ENCODE measurements at regions not wholly inside any gene's neighbourhood (a gene's known extent, or its start where the extent isn't known, plus 50 kb on each side); places are given as distances from the start of the nearest gene placed in this dataset.

DNA sequence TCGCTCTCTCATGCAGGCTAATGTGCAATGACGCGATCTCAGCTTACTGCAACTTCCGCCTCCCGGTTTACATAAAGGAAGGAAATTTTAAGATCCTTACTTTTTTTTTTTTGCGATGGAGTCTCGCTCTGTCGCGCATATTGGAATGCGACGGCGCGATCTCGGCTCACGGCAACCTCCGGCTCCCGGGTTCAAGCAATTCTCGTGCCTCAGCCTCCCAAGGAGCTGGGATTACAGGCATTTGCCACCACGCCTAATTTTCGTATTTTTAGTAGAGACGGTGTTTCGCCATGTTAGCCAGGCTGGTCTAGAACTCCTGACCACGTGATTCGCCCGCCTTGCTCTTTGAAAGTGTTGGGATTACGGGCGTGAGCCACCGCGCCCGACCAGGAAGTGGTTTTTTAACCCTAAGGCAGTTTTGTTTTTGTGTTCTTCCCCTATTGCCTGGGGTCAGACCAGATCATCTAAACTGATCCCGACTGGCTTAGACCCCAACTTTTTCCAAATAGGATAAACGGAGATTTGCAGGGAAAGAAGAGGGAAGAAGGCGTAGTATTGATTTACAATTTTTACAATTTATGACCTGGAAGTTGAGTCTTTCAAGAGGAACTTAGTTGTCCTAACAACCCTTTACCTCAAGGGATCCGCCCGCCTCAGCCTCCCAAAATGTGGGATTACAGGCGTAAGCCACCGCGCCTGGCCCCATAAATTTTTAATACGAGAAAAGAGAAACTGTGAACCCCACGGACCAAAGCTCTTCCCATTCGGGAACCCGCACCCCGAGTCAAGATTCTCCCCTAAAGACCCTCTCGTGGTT is 142.0 kb downstream of the ZNF737 start:
- TF ChIP-seq, protein P1, sequence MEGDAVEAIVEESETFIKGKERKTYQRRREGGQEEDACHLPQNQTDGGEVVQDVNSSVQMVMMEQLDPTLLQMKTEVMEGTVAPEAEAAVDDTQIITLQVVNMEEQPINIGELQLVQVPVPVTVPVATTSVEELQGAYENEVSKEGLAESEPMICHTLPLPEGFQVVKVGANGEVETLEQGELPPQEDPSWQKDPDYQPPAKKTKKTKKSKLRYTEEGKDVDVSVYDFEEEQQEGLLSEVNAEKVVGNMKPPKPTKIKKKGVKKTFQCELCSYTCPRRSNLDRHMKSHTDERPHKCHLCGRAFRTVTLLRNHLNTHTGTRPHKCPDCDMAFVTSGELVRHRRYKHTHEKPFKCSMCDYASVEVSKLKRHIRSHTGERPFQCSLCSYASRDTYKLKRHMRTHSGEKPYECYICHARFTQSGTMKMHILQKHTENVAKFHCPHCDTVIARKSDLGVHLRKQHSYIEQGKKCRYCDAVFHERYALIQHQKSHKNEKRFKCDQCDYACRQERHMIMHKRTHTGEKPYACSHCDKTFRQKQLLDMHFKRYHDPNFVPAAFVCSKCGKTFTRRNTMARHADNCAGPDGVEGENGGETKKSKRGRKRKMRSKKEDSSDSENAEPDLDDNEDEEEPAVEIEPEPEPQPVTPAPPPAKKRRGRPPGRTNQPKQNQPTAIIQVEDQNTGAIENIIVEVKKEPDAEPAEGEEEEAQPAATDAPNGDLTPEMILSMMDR (IDR thresholded peaks at IDR 0.05; ENCODE audit: insufficient read depth, low read length, severe bottlenecking): no peak
- FAIRE-seq (no peak), DNase-seq (ENCODE audit: low read depth) (peak; percentile 27)
- Histone ChIP-seq H3K27me3 (ENCODE audit: control insufficient read depth, insufficient read depth, low read length) (no peaks in the 10 kb centered on the region), H3K4me3 (ENCODE audit: low read depth, low read length) (peak overlapping the region; percentile 40), H3K36me3 (ENCODE audit: control insufficient read depth, insufficient read depth, low read length) (no peaks in the 10 kb centered on the region)

DNA sequence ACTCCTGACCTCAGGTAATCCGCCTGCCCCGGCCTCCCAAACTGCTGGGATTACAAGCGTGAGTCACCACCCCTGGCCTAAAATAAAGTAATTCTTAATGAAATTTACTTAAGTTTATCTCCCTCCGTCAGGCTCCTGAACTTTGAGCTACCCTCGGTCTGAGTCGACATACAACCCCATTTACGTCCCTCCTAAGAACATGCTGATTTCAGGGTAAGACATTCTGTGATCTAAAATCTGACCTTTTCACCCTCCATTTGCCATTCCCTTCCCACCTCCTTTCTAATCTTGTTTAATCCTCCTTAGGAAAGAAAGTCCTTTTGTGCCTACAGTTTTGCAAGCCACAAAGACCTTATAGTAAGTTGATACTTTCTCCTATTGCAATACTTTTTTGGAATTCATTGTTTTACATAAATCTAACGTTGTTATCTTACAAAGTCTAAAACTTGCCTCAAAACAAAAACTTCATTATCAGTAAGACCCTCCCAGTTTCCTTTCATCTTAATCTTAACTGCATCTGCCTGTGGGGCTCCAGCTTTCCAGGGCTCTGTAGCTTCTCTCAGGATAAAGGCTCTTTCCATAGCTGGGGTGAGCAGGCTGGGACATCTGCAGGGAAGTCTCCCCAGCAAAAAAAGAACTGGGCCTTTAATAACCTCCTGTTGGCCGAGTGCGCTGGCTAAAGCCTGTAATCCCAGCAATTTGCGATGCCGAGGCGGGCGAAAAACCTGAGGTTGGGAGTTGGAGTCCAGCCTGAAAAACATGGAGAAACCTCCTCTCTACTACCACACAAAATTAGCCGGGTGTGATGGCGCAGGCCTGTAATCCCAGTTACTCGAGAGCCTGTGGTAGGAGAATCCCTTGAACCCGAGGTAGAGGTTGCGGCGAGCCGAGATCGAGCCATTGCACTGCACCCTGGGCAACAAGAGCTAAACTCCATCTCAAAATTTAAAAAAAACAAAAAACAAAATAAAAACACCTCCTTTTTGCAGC is 143.1 kb downstream of the ZNF737 start:
- FAIRE-seq (no peak), DNase-seq (ENCODE audit: low read depth) (no peak)
- Histone ChIP-seq H3K36me3 (ENCODE audit: control insufficient read depth, insufficient read depth, low read length) (no peaks in the 10 kb centered on the region), H3K4me3 (ENCODE audit: low read depth, low read length) (no peak overlapping the region), H3K27me3 (ENCODE audit: control insufficient read depth, insufficient read depth, low read length) (no peaks in the 10 kb centered on the region)
- TF ChIP-seq, protein P1 (IDR thresholded peaks at IDR 0.05; ENCODE audit: insufficient read depth, low read length, severe bottlenecking): no peak

DNA sequence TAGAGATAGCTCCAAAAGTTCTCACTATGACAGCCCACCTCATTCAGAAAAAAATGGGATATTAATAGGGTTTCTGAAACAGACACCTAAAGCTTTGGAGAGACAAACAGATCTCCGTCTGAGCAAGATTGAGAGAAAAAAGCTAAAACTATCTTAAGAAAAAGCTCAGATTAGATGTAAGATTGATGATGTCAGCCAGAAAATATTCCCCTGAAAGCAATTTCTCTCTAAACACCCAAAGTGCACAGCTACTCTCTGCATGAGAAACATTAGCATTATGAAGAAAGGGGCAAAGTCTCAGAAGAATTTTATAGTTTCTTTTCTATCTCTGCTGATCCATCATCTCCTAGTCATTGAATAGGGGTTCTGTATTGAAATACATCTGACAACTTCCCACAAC is 148.9 kb downstream of the ZNF737 start:
- Histone ChIP-seq H3K27me3 (ENCODE audit: control insufficient read depth, insufficient read depth, low read length) (no peaks in the 10 kb centered on the region), H3K36me3 (ENCODE audit: control insufficient read depth, insufficient read depth, low read length) (no peaks in the 10 kb centered on the region), H3K4me3 (ENCODE audit: low read depth, low read length) (no peak overlapping the region)
- FAIRE-seq: no peak
- TF ChIP-seq, protein P1 (IDR thresholded peaks at IDR 0.05; ENCODE audit: insufficient read depth, low read length, severe bottlenecking): no peak
- no peak for DNase-seq (ENCODE audit: low read depth)

DNA sequence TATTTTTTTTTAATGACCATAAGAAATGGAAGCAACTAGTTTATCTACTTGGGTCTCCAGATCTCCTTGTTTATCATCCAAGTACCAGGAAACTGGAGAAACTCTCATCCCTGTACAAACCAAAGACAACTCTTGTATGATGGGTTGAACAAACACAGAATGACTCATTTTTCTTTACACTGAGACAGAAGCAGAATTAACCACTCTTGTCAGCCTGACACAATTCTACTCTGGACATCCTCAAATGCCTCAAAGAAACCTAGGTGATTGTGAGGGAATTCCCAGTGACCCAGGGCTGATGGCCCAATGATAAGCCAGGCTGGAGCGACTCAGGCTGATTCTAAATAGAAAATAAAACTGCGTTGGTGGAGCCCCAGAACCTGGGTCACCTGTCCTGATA is 151.5 kb downstream of the ZNF737 start:
- H3K36me3 ChIP-seq (ENCODE audit: control insufficient read depth, insufficient read depth, low read length): no peaks in the 10 kb centered on the region
- no peak for FAIRE-seq

DNA sequence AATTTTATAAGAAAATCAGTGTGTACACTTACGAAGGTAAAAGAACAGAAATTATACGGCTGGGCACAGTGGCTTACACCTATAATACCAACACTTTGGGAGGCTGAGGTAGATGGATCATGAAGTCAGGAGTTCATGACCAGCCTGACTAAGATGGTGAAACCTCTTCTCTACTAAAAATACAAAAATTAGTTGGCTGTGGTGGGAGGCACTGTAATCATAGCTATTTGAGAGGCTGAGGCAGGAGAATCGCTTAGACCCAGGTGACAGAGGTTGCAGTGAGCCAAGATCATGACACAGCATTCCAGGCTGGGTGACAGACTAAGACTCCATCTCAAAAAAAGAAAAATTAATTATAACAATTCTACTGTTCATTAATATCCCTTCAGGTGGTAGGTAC is 151.9 kb downstream of the ZNF737 start:
- TF ChIP-seq, protein P1 (IDR thresholded peaks at IDR 0.05; ENCODE audit: insufficient read depth, low read length, severe bottlenecking): no peak
- H3K4me3 ChIP-seq (ENCODE audit: low read depth, low read length): no peak overlapping the region
- H3K27me3 ChIP-seq (ENCODE audit: control insufficient read depth, insufficient read depth, low read length): no peaks in the 10 kb centered on the region
- H3K36me3 ChIP-seq (ENCODE audit: control insufficient read depth, insufficient read depth, low read length): no peaks in the 10 kb centered on the region
- FAIRE-seq (no peak), DNase-seq (ENCODE audit: low read depth) (no peak)

More for the DNA sequence above, 151.5 kb downstream of the ZNF737 start:
- Histone ChIP-seq H3K4me3 (ENCODE audit: low read depth, low read length) (no peak overlapping the region), H3K27me3 (ENCODE audit: control insufficient read depth, insufficient read depth, low read length) (no peaks in the 10 kb centered on the region)
- no peak for DNase-seq (ENCODE audit: low read depth)
- TF ChIP-seq, protein P1 (IDR thresholded peaks at IDR 0.05; ENCODE audit: insufficient read depth, low read length, severe bottlenecking): no peak

Data from bronchial epithelial cell (primary cell).